ENCODE measurements at regions not wholly inside any gene's neighbourhood (a gene's known extent, or its start where the extent isn't known, plus 50 kb on each side); places are given as distances from the start of the nearest gene placed in this dataset.

DNA sequence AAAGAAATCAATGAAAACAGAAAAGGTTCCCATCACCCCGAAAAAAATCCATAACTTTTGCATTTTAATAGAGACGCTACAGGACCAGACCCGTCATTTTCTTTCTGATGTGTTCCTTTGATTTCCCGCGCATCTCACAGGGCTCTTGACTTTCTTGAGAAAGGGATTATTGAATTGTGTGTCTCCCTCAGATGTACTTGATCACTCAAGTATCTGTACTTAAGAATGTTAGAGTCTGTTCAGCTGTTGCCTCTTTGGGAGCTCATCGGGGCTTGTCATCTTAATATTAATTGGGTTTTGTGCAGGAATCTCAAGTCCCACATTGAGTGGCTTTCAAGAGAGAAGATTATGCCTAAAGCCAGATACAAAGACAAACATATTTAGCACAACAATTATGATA, 606.4 kb upstream of the SALL1 start:
- WGBS, 10 experiments, result 66 to 100% (median 88%) methylated on average over 2 to 6 of the region's 6 CpGs; no CpG with 5 or more reads in 1 of the 10 experiments
- Histone ChIP-seq H3K4me3 (no peak overlapping the region), H3K27ac (no peak overlapping the region), H3K4me1 (replicated peaks in 1 of 2) (peaks cover 80 to 91% of the 10 kb centered on the region in 2 donors)
- ATAC-seq (replicated peaks in 6 of 8), result no peak
- in situ Hi-C loops (cut with MboI; ENCODE audit: low pct_unique_long_range_greater_than_20kb in 2 of 9, low sequenced_read_pairs in 9 of 9, unreplicated experiment in 9 of 9), result loop anchor here in 6 of 9 experiments (10.0 to 25.0 kb wide), 3 partner anchors 370 to 603 kb away; partner anchors contain the start of gene SALL1 (in 6 of the 6)

DNA sequence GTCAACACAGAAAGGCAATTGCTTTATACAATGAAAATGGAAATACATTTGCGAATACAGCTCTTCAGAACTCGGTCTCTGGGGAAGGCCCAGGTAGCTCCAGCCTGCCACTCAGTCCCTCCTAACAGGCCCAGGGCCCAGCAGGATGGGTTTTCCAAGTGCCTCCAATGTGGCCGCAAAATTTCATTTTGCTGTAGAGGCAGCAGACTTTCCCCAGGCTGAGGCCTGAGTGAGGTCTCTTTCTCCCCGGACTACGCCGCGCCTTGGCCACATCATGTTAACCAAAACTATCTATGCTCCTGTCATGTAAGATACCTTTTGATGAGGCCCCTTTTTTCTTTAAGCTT, 606.0 kb upstream of the SALL1 start:
- Histone ChIP-seq H3K4me3 (no peak overlapping the region), H3K27ac (no peak overlapping the region), H3K4me1 (replicated peaks in 1 of 2) (peaks cover 80 to 91% of the 10 kb centered on the region in 2 donors)
- in situ Hi-C loops (cut with MboI; ENCODE audit: low pct_unique_long_range_greater_than_20kb in 2 of 9, low sequenced_read_pairs in 9 of 9, unreplicated experiment in 9 of 9), result loop anchor here in 6 of 9 experiments (10.0 to 25.0 kb wide), 3 partner anchors 370 to 602 kb away; partner anchors contain the start of gene SALL1 (in 6 of the 6)
- 55 to 100% (median 95%) methylated on average over 1 to 7 of the region's 7 CpGs; no CpG with 5 or more reads in 3 of the 10 experiments for WGBS, 10 experiments
- ATAC-seq (replicated peaks in 6 of 8), result peak in 2 of 8 experiments; percentile 12 to 15

- ATAC-seq (replicated peaks in 6 of 8), result peak in 5 of 8 experiments; percentile 34 to 59 (median 37)
- H3K4me3 ChIP-seq, result no peak overlapping the region
- peaks cover 78 to 90% of the 10 kb centered on the region in 2 donors for H3K4me1 ChIP-seq (replicated peaks in 1 of 2)
- no peak overlapping the region for H3K27ac ChIP-seq
- in situ Hi-C loops (cut with MboI; ENCODE audit: low pct_unique_long_range_greater_than_20kb in 2 of 9, low sequenced_read_pairs in 9 of 9, unreplicated experiment in 9 of 9), result loop anchor here in 6 of 9 experiments (10.0 to 25.0 kb wide), 3 partner anchors 369 to 602 kb away; partner anchors contain the start of gene SALL1 (in 6 of the 6)
- WGBS, 10 experiments, result 15 to 88% (median 62%) methylated on average over 2 to 9 of the region's 14 CpGs; no CpG with 5 or more reads in 1 of the 10 experiments
Observed at GRCh38 chr16:51756447-51757123, 605.5 kb upstream of the SALL1 start.

GRCh38 chr16:51755577-51756355, 604.7 kb upstream of the SALL1 start:
- WGBS, 10 experiments, result 43 to 100% (median 76%) methylated on average over 1 to 3 of the region's 4 CpGs
- in situ Hi-C loops (cut with MboI; ENCODE audit: low pct_unique_long_range_greater_than_20kb in 2 of 9, low sequenced_read_pairs in 9 of 9, unreplicated experiment in 9 of 9), result loop anchor here in 6 of 9 experiments (10.0 to 25.0 kb wide), 3 partner anchors 368 to 601 kb away; partner anchors contain the start of gene SALL1 (in 6 of the 6)

DNA sequence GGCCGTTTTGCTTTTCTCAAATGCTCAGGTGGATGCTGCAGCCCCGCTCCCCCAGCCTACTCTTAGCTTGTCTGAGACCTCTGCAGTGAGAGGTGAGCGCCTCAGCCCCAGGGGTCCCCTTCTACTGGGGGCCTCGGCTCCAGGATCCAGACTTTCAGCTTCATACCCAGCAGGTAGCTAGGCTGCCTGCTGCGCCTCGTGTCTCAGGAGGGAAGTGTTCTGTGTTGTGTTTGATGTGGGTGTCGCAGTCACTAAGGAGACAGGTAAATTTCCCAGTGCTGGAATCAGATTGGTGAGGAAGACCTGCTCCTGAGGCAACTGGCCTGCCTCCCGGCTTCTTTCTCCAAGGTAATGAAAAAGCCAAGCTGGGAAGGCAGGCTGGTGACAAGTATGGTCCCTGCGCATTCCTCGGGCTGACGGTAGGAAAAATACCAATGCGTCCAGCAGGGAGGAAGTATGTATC, 604.0 kb upstream of the SALL1 start:
- ATAC-seq (replicated peaks in 6 of 8), result peak in 1 of 8 experiments; percentile 23
- Histone ChIP-seq H3K27ac (no peak overlapping the region), H3K4me1 (replicated peaks in 1 of 2) (peaks cover 67 to 77% of the 10 kb centered on the region in 2 donors), H3K4me3 (no peak overlapping the region)
- in situ Hi-C loops (cut with MboI; ENCODE audit: low pct_unique_long_range_greater_than_20kb in 2 of 9, low sequenced_read_pairs in 9 of 9, unreplicated experiment in 9 of 9), result loop anchor here in 6 of 9 experiments (10.0 to 25.0 kb wide), 3 partner anchors 368 to 600 kb away; partner anchors contain the start of gene SALL1 (in 6 of the 6)
- WGBS, 10 experiments, result 20 to 83% (median 76%) methylated on average over 1 to 9 of the region's 12 CpGs

More at GRCh38 chr16:51755577-51756355, 604.7 kb upstream of the SALL1 start:
- Histone ChIP-seq H3K27ac (no peak overlapping the region), H3K4me3 (no peak overlapping the region), H3K4me1 (replicated peaks in 1 of 2) (peaks cover 72 to 82% of the 10 kb centered on the region in 2 donors)
- ATAC-seq (replicated peaks in 6 of 8), result peak in 1 of 8 experiments; percentile 17

DNA sequence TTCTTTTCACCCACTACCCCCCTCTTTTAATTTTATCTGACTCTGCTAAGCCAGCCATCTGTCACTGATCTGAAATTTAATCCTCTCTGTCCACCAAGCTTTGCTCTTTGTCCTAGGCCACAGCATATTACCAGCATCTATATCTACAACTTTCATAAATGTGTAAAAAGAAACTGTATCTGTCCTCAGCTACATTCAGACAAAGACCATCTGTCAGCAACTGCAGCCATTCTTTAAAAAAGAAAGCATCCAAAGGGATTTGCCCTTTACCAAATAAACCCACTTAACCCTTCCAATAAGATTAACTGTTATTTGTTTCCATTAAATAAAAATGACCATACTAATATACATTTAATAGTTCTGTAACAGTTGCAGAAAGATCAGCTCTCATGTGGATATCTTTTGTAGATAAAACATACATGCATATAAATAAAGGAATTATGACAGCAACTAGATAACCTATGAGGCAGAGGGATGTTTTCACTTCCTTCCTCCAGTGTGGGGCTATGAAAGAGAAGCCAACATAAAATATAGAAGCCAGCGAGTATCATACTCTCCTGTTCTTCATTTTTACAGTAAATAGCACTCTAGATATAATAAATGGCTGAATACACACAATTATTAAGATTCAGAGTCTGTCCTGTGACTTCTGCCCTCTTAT, 602.5 kb upstream of the SALL1 start:
- H3K27ac ChIP-seq, result no peak overlapping the region
- WGBS, 10 experiments, result 20 to 89% (median 82%) methylated on average over 1 of the region's 1 CpG; no CpG with 5 or more reads in 2 of the 10 experiments
- ATAC-seq (replicated peaks in 6 of 8), result peak in 2 of 8 experiments; percentile 24 to 66
- peaks cover 55 to 62% of the 10 kb centered on the region in 2 donors for H3K4me1 ChIP-seq (replicated peaks in 1 of 2)
- in situ Hi-C loops (cut with MboI; ENCODE audit: low pct_unique_long_range_greater_than_20kb in 2 of 9, low sequenced_read_pairs in 9 of 9, unreplicated experiment in 9 of 9), result loop anchor here in 6 of 9 experiments (10.0 to 25.0 kb wide), 3 partner anchors 366 to 599 kb away; partner anchors contain the start of gene SALL1 (in 6 of the 6)
- no peak overlapping the region for H3K4me3 ChIP-seq

- peaks cover 51 to 56% of the 10 kb centered on the region in 2 donors for H3K4me1 ChIP-seq (replicated peaks in 1 of 2)
- 69 to 100% (median 80%) methylated on average over 1 to 3 of the region's 3 CpGs for WGBS, 10 experiments
- peak in 3 of 8 experiments; percentile 26 to 67 (median 55) for ATAC-seq (replicated peaks in 6 of 8)
- no peak overlapping the region for H3K4me3 ChIP-seq
- no peak overlapping the region for H3K27ac ChIP-seq
- in situ Hi-C loops (cut with MboI; ENCODE audit: low pct_unique_long_range_greater_than_20kb in 2 of 9, low sequenced_read_pairs in 9 of 9, unreplicated experiment in 9 of 9), result loop anchor here in 6 of 9 experiments (10.0 to 25.0 kb wide), 3 partner anchors 365 to 598 kb away; partner anchors contain the start of gene SALL1 (in 6 of the 6)
Observed at GRCh38 chr16:51752438-51752995, 601.4 kb upstream of the SALL1 start.

GRCh38 chr16:51747329-51747728, 596.3 kb upstream of the SALL1 start:
- WGBS, 10 experiments, result 34 to 100% (median 86%) methylated on average over 1 to 4 of the region's 4 CpGs; no CpG with 5 or more reads in 1 of the 10 experiments
- Histone ChIP-seq H3K4me3 (no peak overlapping the region), H3K27ac (no peak overlapping the region), H3K4me1 (replicated peaks in 1 of 2) (peaks cover 14 to 15% of the 10 kb centered on the region in 2 donors)
- in situ Hi-C loops (cut with MboI; ENCODE audit: low pct_unique_long_range_greater_than_20kb in 2 of 9, low sequenced_read_pairs in 9 of 9, unreplicated experiment in 9 of 9), result no loop called here
- no peak for ATAC-seq (replicated peaks in 6 of 8)

GRCh38 chr16:51734220-51734619, 583.1 kb upstream of the SALL1 start:
- WGBS, 10 experiments, result 0 to 88% (median 17%) methylated on average over 1 of the region's 1 CpG; no CpG with 5 or more reads in 3 of the 10 experiments
- peaks cover 14 to 21% of the 10 kb centered on the region in 2 donors for H3K4me1 ChIP-seq (replicated peaks in 1 of 2)
- in situ Hi-C loops (cut with MboI; ENCODE audit: low pct_unique_long_range_greater_than_20kb in 2 of 9, low sequenced_read_pairs in 9 of 9, unreplicated experiment in 9 of 9), result no loop called here

GRCh38 chr16:51733181-51733580, 582.1 kb upstream of the SALL1 start:
- in situ Hi-C loops (cut with MboI; ENCODE audit: low pct_unique_long_range_greater_than_20kb in 2 of 9, low sequenced_read_pairs in 9 of 9, unreplicated experiment in 9 of 9), result no loop called here
- H3K4me3 ChIP-seq, result no peak overlapping the region
- no peak overlapping the region for H3K27ac ChIP-seq
- peaks cover 14 to 21% of the 10 kb centered on the region in 2 donors for H3K4me1 ChIP-seq (replicated peaks in 1 of 2)
- ATAC-seq (replicated peaks in 6 of 8), result peak in 3 of 8 experiments; percentile 17 to 27 (median 20)
- 51 to 100% (median 95%) methylated on average over 1 to 2 of the region's 2 CpGs; no CpG with 5 or more reads in 3 of the 10 experiments for whole genome bisulfite sequencing, 10 experiments

More at GRCh38 chr16:51734220-51734619, 583.1 kb upstream of the SALL1 start:
- H3K4me3 ChIP-seq, result no peak overlapping the region
- H3K27ac ChIP-seq, result no peak overlapping the region
- ATAC-seq (replicated peaks in 6 of 8), result no peak

DNA sequence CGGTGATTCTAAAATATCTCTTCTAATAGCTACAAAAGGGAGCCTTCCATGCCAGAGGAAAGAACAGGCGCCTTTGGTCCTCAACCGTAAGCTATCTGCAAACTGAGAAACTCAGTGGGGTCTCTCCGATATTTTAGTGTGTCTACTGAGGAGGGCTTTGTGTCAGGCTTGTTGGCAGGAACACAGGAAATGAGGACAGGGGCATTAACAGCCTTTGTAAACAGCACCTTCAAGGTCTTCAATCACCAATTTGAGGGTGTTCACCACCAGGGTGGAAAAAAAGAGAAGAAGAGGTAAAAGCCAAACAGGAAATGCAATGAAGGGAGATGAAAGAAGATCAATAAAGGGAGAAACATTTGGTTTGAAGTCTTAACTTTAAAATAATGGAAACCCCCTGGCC, 580.1 kb upstream of the SALL1 start:
- no peak for ATAC-seq (replicated peaks in 6 of 8)
- peaks cover 14 to 21% of the 10 kb centered on the region in 2 donors for H3K4me1 ChIP-seq (replicated peaks in 1 of 2)
- in situ Hi-C loops (cut with MboI; ENCODE audit: low pct_unique_long_range_greater_than_20kb in 2 of 9, low sequenced_read_pairs in 9 of 9, unreplicated experiment in 9 of 9), result no loop called here
- 13 to 96% (median 88%) methylated on average over 1 to 4 of the region's 4 CpGs; no CpG with 5 or more reads in 3 of the 10 experiments for WGBS, 10 experiments
- no peak overlapping the region for H3K27ac ChIP-seq
- H3K4me3 ChIP-seq, result no peak overlapping the region

Measured in motor neuron (in vitro differentiated cells).